ENCODE measurements at regions not wholly inside any gene's neighbourhood (a gene's known extent, or its start where the extent isn't known, plus 50 kb on each side); places are given as distances from the start of the nearest gene placed in this dataset.

DNA sequence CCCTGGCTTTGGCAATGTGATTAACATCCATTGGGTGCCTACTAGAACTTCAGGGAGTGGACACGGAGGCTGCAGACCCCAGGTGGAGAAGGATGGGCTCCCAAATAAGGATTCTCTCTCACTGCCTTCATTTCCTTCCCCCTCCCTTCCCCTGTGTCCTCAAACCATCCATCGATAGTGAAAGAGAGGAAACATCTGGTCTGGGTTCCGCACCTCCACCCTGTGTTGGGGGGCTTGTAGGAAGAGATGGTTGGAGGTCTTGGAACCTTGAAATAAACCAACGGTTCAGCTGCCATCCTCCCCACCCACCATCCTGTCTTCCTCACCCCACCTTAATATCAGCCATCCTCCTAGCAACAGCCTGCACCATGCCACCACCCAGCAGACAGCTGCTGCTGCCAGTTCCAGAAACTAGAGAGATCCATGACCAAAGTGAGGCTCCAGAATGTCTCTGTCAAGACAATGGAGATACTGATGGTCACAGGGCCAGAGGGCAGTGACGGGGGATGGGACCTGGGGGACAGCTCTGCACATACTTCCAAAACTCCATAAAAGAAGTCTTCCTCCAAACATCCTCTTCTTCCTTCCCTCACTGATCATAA is 153.1 kb upstream of the CCND2 start:
- H3K36me3 Mint-ChIP-seq (ENCODE audit: low read depth) = no peaks in the 10 kb centered on the region
- H3K9me3 Mint-ChIP-seq (ENCODE audit: low read depth) = no peaks in the 10 kb centered on the region
- H3K27ac Mint-ChIP-seq (ENCODE audit: unreplicated experiment) = no peak overlapping the region
- TF ChIP-seq, protein P1, sequence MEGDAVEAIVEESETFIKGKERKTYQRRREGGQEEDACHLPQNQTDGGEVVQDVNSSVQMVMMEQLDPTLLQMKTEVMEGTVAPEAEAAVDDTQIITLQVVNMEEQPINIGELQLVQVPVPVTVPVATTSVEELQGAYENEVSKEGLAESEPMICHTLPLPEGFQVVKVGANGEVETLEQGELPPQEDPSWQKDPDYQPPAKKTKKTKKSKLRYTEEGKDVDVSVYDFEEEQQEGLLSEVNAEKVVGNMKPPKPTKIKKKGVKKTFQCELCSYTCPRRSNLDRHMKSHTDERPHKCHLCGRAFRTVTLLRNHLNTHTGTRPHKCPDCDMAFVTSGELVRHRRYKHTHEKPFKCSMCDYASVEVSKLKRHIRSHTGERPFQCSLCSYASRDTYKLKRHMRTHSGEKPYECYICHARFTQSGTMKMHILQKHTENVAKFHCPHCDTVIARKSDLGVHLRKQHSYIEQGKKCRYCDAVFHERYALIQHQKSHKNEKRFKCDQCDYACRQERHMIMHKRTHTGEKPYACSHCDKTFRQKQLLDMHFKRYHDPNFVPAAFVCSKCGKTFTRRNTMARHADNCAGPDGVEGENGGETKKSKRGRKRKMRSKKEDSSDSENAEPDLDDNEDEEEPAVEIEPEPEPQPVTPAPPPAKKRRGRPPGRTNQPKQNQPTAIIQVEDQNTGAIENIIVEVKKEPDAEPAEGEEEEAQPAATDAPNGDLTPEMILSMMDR (IDR thresholded peaks at IDR 0.05) = no peak
- H3K4me3 Mint-ChIP-seq (ENCODE audit: unreplicated experiment) = no peak overlapping the region
- peaks cover 39% of the 10 kb centered on the region for H3K27me3 Mint-ChIP-seq (ENCODE audit: low read depth)
- DNase-seq (ENCODE audit: low spot score) = no peak
- peaks cover 26% of the 10 kb centered on the region for H3K4me1 Mint-ChIP-seq (ENCODE audit: low read depth)

DNA sequence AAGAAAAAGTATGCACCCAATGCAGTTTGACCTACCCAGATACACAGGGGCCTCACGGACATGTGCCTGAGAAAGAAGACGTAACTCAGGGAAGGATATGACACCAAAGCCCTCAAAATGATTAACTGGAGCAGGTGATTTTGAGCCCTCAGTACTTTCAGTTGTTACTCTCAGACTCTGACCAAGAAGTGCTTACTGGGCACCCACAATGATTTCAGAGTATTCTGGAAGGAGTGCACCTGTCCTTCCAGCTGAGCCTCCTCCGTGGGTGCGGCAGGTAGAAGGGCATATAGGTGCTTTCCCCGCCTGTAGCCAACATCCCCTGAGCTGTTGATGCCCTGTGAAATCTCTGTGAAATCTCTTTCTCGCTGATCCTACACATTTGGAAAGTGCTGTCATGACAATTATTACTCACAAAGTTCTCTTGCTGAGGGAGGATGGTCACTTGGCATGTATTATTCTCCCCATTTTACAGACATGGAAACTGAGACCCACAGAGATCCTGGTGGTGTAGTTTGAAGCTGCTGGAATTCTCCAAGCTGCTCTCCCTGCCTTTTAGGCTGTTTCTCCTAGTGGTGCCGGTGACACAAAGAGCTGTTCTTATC is 154.3 kb upstream of the CCND2 start:
- Mint-ChIP-seq H3K4me3 (ENCODE audit: unreplicated experiment) (no peak overlapping the region), H3K4me1 (ENCODE audit: low read depth) (peaks cover 26% of the 10 kb centered on the region), H3K9me3 (ENCODE audit: low read depth) (no peaks in the 10 kb centered on the region), H3K27me3 (ENCODE audit: low read depth) (peaks cover 32% of the 10 kb centered on the region), H3K36me3 (ENCODE audit: low read depth) (no peaks in the 10 kb centered on the region), H3K27ac (ENCODE audit: unreplicated experiment) (no peak overlapping the region)
- TF ChIP-seq, protein P1 (IDR thresholded peaks at IDR 0.05) = no peak
- DNase-seq (ENCODE audit: low spot score) = no peak

DNA sequence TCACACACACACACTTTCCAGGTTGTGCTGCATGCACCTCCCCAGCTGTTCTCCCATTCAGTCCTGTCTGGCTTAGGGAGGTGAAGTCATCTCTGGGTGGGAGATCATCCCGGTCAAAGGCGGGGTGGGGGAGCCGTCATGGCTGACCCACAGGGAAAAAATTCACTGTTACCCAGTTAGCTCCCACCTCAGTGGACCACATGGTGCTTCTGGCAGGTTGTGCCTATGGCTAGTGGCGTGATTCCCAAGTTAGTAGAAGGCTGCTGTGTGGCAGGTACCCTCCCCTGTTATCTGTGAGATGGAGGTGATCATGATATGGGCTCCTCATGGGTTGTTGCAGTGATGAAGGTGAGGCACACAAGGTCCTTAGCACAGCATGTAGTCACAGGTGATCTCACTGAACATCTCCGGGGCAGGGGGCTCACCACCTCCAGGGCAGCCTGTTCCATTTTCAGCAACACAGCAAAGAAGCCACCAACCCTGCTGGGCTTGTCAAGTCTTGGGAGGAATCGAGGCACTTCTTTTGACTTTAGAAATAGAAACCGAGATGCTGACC is 154.9 kb upstream of the CCND2 start:
- Mint-ChIP-seq H3K27ac (ENCODE audit: unreplicated experiment) (no peak overlapping the region), H3K4me1 (ENCODE audit: low read depth) (peaks cover 26% of the 10 kb centered on the region), H3K9me3 (ENCODE audit: low read depth) (no peaks in the 10 kb centered on the region), H3K27me3 (ENCODE audit: low read depth) (peaks cover 32% of the 10 kb centered on the region), H3K36me3 (ENCODE audit: low read depth) (no peaks in the 10 kb centered on the region), H3K4me3 (ENCODE audit: unreplicated experiment) (no peak overlapping the region)
- TF ChIP-seq, protein P1 (IDR thresholded peaks at IDR 0.05) = no peak
- DNase-seq (ENCODE audit: low spot score) = no peak

DNA sequence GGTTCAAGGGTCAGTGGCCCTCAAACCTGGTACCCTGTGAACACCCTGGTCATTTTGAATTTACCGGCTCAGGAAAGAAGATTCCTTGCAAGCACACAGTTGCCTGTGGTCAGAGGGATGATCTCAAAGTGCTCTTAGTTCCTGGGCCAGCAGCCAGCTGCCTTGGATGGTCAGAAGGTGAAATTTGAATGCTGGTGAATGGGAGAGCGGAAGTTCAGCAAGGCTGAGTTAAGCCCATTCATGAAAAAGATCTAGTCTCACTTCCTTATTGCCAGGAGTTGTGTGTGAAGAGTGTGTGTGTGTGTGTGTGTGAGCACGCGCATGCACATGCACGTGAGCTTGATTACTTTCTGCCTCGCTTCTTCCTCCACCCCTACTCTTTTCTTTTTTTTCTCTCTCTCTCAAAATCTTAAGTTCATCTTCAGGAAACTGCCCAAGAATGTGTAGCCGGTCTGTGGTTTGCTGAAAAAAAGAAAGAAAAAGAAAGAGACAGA is 155.5 kb upstream of the CCND2 start:
- H3K36me3 Mint-ChIP-seq (ENCODE audit: low read depth) = no peaks in the 10 kb centered on the region
- H3K9me3 Mint-ChIP-seq (ENCODE audit: low read depth) = no peaks in the 10 kb centered on the region
- DNase-seq (ENCODE audit: low spot score) = no peak
- TF ChIP-seq, protein P1 (IDR thresholded peaks at IDR 0.05) = no peak
- H3K4me3 Mint-ChIP-seq (ENCODE audit: unreplicated experiment) = no peak overlapping the region
- peaks cover 28% of the 10 kb centered on the region for H3K27me3 Mint-ChIP-seq (ENCODE audit: low read depth)
- H3K27ac Mint-ChIP-seq (ENCODE audit: unreplicated experiment) = no peak overlapping the region
- H3K4me1 Mint-ChIP-seq (ENCODE audit: low read depth) = peaks cover 26% of the 10 kb centered on the region

DNA sequence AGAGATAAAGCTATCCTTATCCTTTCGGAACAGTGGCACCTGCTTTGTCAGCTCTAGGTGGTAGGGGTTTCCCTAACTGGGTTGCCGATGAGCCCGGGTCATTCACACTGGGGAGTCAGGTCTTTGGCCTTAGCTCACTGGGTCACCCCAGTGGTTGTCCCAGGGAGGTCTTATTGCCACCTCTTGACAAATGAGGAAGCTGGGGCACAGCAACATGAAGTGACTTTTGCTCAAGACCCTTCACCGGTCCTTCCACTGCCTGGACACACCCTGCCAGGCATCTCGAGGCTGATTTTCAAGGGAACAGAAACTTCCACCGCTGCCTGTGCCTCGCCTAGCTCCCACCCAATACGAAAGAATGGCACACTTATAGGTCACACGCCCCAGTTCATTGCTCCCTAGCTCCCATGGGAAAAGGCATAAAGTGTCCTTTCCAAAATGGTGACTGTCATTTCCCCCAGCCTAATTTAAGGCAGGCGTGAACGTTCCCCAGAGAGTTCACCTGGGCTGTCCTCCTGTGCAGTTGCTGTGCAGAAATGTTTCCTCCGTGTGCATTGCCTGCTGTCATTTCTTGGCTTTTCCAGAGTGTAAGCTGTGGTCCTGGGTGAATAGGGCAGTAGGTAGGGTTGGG is 156.1 kb upstream of the CCND2 start:
- Mint-ChIP-seq H3K27me3 (ENCODE audit: low read depth) (peaks cover 24% of the 10 kb centered on the region), H3K27ac (ENCODE audit: unreplicated experiment) (no peak overlapping the region), H3K9me3 (ENCODE audit: low read depth) (no peaks in the 10 kb centered on the region), H3K4me1 (ENCODE audit: low read depth) (peaks cover 29% of the 10 kb centered on the region), H3K4me3 (ENCODE audit: unreplicated experiment) (no peak overlapping the region), H3K36me3 (ENCODE audit: low read depth) (no peaks in the 10 kb centered on the region)
- TF ChIP-seq, protein P1 (IDR thresholded peaks at IDR 0.05) = no peak
- DNase-seq (ENCODE audit: low spot score) = no peak
